ENCODE measurements at regions not wholly inside any gene's neighbourhood (a gene's known extent, or its start where the extent isn't known, plus 50 kb on each side); places are given as distances from the start of the nearest gene placed in this dataset.

GRCh38 chr12:124419292-124420040 lies 124.6 kb downstream of the RFLNA start:
- TF ChIP-seq CTCF (IDR thresholded peaks at IDR 0.05): no peak
- TF ChIP-seq POLR2A (IDR thresholded peaks at IDR 0.05): no peak
